Hematopoietic multipotent progenitor cell treated with erythropoietin and hydrocortisone succinate and interleukin-3 and kit ligand, for 8 days (in vitro differentiated cells): ENCODE measurements at regions not wholly inside any gene's neighbourhood (a gene's known extent, or its start where the extent isn't known, plus 50 kb on each side); places are given as distances from the start of the nearest gene placed in this dataset.
"Not testable (repeated sequence)": the region's sequence is repeated elsewhere in the genome, so short reads cannot be mapped to it uniquely, and the experiment has no call there.

Experiments
- DNase-seq: peaks from one replicate; pipeline ENCODE4 v3.0.0-alpha.2; 2015

- DNase-seq: peak; percentile 5
Measured at GRCh38 chr7:87287738-87288341, 57.6 kb upstream of the CROT start.

- not testable (repeated sequence) for DNase-seq
Measured at GRCh38 chr7:87288742-87289141, 56.7 kb upstream of the CROT start.

GRCh38 chr7:87295565-87295964 lies 49.9 kb upstream of the CROT start:
- not testable (repeated sequence) for DNase-seq
